HG03103 (cell line): ENCODE measurements at regions not wholly inside any gene's neighbourhood (a gene's known extent, or its start where the extent isn't known, plus 50 kb on each side); places are given as distances from the start of the nearest gene placed in this dataset.
"Not testable (repeated sequence)": the region's sequence is repeated elsewhere in the genome, so short reads cannot be mapped to it uniquely, and the experiment has no call there.

Experiments used
- ATAC-seq: cut with Tn5 transposase; IDR thresholded peaks from one replicate; pipeline ENCODE4 v1.9.1; 2021; ENCODE audit warnings: low read depth; ENCODE audit not compliant: unreplicated experiment

- no peak for ATAC-seq
These were observed 91.9 kb upstream of the RBPJ start for GRCh38 chr4:26228883-26229282.

DNA sequence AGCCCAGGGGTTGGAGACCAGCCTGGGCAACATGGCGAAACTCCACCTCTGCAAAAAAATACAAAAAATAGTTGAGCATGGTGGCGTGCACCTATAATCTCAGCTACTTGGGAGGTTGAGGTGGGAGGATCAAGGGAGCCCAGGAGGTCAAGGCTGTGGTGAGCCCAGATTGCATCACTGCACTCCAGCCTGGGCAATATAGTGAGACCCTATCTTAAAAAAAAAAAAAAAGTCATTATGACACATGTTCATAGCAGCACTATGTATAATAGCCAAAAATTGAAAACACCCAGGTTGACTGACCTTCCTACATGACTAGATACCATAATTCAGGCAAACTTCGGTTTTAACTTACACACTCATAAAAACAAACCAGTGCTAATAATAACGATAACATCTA lies 90.8 kb upstream of the RBPJ start:
- ATAC-seq = no peak

GRCh38 chr4:26233350-26233749 lies 87.5 kb upstream of the RBPJ start:
- no peak for ATAC-seq

DNA sequence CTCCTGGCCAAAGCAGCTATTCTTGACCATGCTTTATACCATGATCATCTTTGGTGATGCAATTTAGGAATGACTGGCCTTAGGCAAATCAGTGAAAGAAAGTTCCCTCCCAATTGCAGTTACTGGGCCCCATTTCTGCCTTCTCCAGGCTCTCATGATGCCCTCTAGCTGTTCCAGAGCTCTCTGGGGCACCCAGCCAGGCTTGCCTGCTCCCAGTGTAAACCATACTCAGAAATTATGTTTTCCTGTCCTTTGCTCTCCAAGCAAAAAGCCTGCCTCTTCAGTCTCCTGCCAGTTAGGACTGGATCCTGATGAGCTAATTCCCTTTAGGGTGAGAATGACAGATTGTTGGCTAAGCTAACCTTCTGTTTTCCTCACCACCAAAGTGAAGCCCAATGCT lies 85.3 kb upstream of the RBPJ start:
- ATAC-seq = no peak

DNA sequence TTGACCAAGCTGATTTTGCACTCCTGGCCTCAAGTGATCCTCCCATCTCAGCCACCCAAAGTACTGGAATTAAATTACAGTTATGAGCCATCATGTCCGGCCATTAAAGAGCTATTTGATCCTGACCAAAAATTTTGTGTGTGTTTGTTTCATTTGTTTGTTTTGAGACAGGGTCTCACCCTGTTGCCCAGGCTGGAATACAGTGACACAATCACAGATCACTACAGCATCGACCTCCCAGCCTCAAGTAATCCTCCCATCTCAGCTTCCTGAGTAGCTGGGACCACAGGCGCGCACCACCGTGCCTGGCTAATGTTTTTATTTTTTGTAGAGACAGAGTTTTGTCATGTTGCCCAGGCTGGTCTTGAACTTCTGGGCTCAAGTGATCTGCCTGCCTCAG lies 82.9 kb upstream of the RBPJ start:
- no peak for ATAC-seq

DNA sequence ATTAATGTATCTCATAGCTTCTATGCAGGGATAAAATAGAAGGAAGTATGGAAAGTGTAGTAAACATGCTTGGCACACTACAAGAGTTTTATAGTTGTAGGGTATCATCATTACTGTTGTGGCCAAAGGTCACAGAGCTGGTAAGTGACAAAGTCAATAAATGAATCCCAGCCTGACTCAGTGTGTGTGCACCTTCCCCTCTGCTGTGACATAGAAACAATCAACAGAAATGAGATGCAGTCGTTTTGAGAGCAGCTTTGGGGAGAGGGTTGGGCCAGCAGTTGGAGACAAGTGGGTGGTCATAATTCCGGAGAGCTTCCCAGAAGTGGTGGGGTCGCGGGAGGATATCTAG lies 82.4 kb upstream of the RBPJ start:
- no peak for ATAC-seq

DNA sequence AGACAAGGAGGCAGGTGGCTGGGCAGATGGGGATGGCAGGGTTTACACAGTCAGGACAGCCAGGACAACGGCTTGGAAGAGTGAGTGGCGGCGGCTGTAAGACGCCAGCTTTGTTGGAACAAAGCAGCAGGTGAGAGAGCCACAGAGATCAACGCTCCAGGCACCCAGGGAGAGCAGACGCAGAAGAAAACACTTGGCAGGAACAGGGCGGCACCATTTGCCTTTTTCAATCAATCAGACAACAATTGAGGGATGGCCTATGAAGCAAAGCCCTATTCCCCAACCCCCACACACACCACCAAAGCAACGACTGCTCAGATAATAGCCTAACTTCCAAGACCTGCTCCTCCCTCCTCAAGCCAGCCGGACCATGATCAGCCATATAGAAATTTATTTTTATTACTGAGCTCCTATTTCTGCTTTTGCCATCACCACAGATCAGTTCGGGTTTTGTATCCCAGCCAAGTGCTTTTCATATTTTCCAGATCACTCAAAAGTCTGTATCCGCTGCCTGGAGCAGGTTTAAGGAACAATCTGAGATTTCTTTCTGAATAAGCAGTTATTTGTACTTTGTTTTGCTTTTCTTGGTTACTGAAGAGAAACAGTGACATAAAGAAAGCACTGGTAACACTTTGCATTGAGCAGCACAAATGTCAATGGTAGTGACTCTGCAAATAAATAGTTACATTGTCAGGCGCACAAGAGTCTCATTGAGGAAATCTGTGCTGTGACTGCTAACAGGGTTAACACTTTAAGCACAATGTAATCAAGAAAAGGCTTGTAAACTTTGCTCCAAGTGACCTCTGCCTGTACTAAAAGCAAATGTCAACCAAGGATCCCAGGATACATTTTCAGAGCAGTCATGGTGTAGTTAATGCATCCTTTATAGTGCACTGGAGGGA lies 81.8 kb upstream of the RBPJ start:
- no peak for ATAC-seq

DNA sequence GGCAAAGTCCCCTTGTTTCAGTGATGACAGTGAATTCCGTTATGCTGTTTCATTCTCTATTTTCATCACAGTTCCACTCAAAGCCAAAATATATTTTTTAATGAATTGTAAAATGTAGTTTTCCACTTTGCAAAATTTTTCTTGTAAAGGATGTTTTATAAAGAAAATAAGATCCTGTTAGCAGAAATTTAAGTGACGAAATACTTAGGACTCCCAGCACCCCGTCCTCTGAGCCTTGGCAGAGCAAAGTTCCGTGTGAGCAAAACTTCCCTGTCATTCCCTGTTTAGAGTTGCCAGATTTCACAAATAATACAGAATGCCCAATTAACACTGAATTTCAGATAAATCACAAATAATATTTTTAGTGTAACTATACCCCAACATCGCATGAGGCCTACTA lies 81.0 kb upstream of the RBPJ start:
- ATAC-seq = no peak

- ATAC-seq = no peak
These were observed 79.6 kb upstream of the RBPJ start for GRCh38 chr4:26241179-26241578.

DNA sequence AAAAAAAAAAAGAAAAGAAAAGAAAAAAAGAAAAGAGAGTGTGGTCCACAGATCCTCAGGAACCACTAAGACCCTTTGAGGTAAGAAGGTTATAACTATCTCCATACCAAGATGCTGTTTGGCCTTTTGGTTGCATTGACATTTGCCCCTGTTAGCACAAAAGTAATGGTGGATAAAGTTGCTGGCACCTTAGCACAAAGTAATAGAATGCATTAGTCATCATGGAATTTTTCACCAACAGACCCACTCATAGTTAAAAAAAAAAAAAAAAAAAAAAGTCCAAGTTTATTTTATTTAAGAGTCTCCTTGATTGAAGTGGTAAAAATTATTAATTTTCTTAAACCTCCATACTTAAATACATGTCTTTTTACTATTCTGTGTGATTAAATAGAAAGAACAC lies 78.4 kb upstream of the RBPJ start:
- ATAC-seq = no peak

DNA sequence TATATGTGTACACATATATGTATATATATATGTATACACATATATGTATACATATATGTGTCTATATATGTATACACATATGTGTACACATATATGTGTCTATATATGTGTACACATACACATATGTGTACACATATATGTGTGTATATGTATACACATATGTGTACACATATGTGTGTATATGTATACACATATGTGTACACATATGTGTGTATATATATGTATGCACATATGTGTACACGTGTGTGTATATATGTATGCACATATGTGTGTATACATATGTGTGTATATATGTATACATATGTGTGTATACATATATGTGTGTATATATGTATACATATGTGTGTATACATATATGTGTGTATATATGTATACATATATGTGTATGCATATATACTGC lies 76.7 kb upstream of the RBPJ start:
- not testable (repeated sequence) for ATAC-seq

GRCh38 chr4:26248647-26249046 lies 72.2 kb upstream of the RBPJ start:
- no peak for ATAC-seq

- no peak for ATAC-seq
These were observed 68.3 kb upstream of the RBPJ start for GRCh38 chr4:26252349-26253025.

GRCh38 chr4:26253968-26254367 lies 66.8 kb upstream of the RBPJ start:
- ATAC-seq = no peak

GRCh38 chr4:26255989-26256388 lies 64.8 kb upstream of the RBPJ start:
- no peak for ATAC-seq

DNA sequence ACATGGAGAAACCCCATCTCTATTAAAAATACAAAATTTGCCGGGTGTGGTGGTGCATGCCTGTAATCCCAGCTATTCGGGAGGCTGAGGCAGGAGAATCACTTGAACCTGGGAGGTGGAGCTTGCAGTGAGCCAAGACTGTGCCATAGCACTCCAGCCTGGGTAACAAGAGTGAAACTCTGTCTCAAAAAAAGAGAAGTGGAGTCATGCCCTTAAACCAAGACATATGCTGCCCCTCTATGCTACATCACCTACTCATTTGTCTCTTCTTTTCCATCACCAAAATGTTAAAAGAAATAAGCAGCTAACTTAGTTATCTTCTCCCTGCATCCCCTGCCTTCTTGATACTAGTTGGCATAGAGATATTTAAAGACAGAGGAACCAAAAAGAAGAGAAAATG lies 63.4 kb upstream of the RBPJ start:
- not testable (repeated sequence) for ATAC-seq

DNA sequence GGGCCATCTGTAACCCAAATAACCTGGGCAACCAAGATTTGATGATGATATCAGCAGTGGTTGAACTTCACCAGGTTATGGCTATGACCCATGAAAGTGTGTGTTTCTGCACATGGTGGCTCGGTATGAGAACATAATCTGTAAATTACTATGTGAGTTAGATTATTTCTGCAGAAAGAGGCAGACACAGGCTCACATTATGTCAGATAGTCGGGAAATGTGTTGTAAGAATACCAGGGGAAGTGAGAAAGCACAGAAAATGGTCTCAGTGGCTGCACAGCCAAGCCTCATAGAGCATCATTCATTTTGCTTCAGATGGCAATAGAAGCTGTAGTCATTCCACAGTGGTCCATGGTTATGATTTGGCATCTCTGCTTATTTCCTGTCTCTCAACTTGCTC lies 63.0 kb upstream of the RBPJ start:
- peak; percentile 62 for ATAC-seq

GRCh38 chr4:26260571-26260970 lies 60.2 kb upstream of the RBPJ start:
- no peak for ATAC-seq

DNA sequence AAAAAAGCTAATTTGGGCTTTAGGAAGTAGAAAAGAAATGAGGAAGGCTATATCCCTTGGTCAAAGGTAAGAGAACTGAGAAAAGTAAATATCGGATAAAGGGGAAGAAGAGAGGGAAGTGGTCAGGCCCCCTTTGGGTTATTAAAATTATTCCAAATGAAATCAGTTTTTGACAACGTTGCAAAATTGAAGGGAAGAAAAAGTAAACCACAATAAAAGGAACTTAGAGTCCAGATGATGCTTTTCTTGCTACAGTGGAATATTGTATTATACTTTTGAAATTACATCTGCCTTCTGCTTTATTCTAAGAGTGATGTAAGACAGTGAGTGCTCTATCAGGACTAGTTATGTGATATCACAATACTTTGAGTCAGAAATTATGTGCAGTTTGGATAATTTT lies 59.4 kb upstream of the RBPJ start:
- no peak for ATAC-seq

- no peak for ATAC-seq
These were observed 57.6 kb upstream of the RBPJ start for GRCh38 chr4:26263165-26263564.

GRCh38 chr4:26264109-26264508 lies 56.7 kb upstream of the RBPJ start:
- ATAC-seq = no peak

GRCh38 chr4:26267087-26267486 lies 53.7 kb upstream of the RBPJ start:
- no peak for ATAC-seq
